Heart left ventricle (tissue), 13 donors: ENCODE measurements at regions not wholly inside any gene's neighbourhood (a gene's known extent, or its start where the extent isn't known, plus 50 kb on each side); places are given as distances from the start of the nearest gene placed in this dataset.

Experiments
- POLR2A ChIP-seq, 2 donors: fragments of 450-650 bp; IDR thresholded peaks; one replicate each; pipeline ENCODE4 v1.6.1; 2017; ENCODE audit warnings: antibody characterized with exemption in 2 of 2, mild to moderate bottlenecking in 2 of 2, moderate library complexity in 2 of 2
- TF ChIP-seq, protein P1 (sequence below), 12 donors: fragments of 200-600 bp; sonication (generic) in 4 of 12; IDR thresholded peaks; one replicate each; pipeline versions ENCODE4 v1.5.0 to v1.8.0; 2018 to 2022; ENCODE audit warnings: antibody characterized with exemption in 12 of 12, mild to moderate bottlenecking in 5 of 12
- donor health status: ischemic (EF 13 %, LVEDD 7.1; RV severe dilation, severe dysfunction).
- donor health status: DM: no; HTN: yes; CAD: no.
- donor health status: DM: no; HTN: no; CAD: no.
- donor health status: ischemic (EF 25% LVEDD 6.9; RV normal size, moderate dysfunction).
- donor health status: ischemic (EF 25% LVEDD 5.7; RV mildly dilated, moderate dysfunction).
- donor health status: ischemic (EF 35%, LVEDD 5.7; RV mildly dilated, moderate dysfunction).
- donor health status: nonischemic (EF 11% LVEDD 7.7; RV severe dilation, severe dysfunction).
- donor health status: DM: yes; HTN: yes; CAD: no.
- donor health status: PGD.
- donor health status: ischemic (EF 29% LVEDD 5.4; RV normal size, mild dysfunction).
- donor health status: nonischemic (EF 23%, LVEDD 6.1; RV moderate dilation, normal function).

- TF ChIP-seq, protein P1, sequence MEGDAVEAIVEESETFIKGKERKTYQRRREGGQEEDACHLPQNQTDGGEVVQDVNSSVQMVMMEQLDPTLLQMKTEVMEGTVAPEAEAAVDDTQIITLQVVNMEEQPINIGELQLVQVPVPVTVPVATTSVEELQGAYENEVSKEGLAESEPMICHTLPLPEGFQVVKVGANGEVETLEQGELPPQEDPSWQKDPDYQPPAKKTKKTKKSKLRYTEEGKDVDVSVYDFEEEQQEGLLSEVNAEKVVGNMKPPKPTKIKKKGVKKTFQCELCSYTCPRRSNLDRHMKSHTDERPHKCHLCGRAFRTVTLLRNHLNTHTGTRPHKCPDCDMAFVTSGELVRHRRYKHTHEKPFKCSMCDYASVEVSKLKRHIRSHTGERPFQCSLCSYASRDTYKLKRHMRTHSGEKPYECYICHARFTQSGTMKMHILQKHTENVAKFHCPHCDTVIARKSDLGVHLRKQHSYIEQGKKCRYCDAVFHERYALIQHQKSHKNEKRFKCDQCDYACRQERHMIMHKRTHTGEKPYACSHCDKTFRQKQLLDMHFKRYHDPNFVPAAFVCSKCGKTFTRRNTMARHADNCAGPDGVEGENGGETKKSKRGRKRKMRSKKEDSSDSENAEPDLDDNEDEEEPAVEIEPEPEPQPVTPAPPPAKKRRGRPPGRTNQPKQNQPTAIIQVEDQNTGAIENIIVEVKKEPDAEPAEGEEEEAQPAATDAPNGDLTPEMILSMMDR (IDR thresholded peaks at IDR 0.05) = no peak
- TF ChIP-seq POLR2A (IDR thresholded peaks at IDR 0.05) = no peak
Observed at GRCh38 chr12:24191117-24191516, 241.6 kb upstream of the SOX5 start.
